H1 (cell line): ENCODE measurements at regions not wholly inside any gene's neighbourhood (a gene's known extent, or its start where the extent isn't known, plus 50 kb on each side); places are given as distances from the start of the nearest gene placed in this dataset.

Experiments
- ATF2 ChIP-seq: IDR thresholded peaks from 2 replicates; pipeline ENCODE4 v1.6.1; 2012; ENCODE audit warnings: low read length, inconsistent platforms
- CHD2 ChIP-seq: IDR thresholded peaks from 2 replicates; pipeline ENCODE4 v1.6.1; 2012; ENCODE audit warnings: low read length, improper control_type of control experiment
- CHD7 ChIP-seq: fragments of 300-600 bp; sonication (generic); IDR thresholded peaks from 2 replicates; pipeline ENCODE4 v1.7.1; 2012; ENCODE audit warnings: low read length, moderate library complexity, mild to moderate bottlenecking, inconsistent platforms; ENCODE audit not compliant: insufficient replicate concordance
- FOSL1 ChIP-seq: IDR thresholded peaks from 2 replicates; pipeline ENCODE4 v1.6.1; 2011; ENCODE audit warnings: mild to moderate bottlenecking, low read depth, low read length, moderate library complexity; ENCODE audit not compliant: insufficient read depth
- KDM5A ChIP-seq: fragments of 200-600 bp; IDR thresholded peaks from 2 replicates; pipeline ENCODE4 v1.7.1; 2012; ENCODE audit warnings: mild to moderate bottlenecking, low read length, inconsistent platforms, mixed read lengths
- NANOG ChIP-seq: IDR thresholded peaks from 2 replicates; pipeline ENCODE4 v1.6.1; 2011; ENCODE audit warnings: low read length, low read depth, mild to moderate bottlenecking, inconsistent platforms; ENCODE audit not compliant: insufficient read depth, poor library complexity, severe bottlenecking
- POLR2A ChIP-seq, 2 experiments: IDR thresholded peaks; 1 replicate in 1 of 2; 2 replicates in 1 of 2; pipeline ENCODE4 v1.6.1; 2011; ENCODE audit warnings: low read depth in 2 of 2, low read length in 2 of 2, mild to moderate bottlenecking in 2 of 2; ENCODE audit errors: control extremely low read depth in 1 of 2
- RAD21 ChIP-seq, 2 experiments: IDR thresholded peaks in 1 of 2; conservative IDR thresholded peaks in 1 of 2; 2 replicates each; pipeline ENCODE4 v1.6.1; 2011; ENCODE audit warnings: low read depth in 2 of 2, low read length in 2 of 2, improper control_type of control experiment in 1 of 2, inconsistent platforms in 1 of 2, mild to moderate bottlenecking in 1 of 2, moderate library complexity in 1 of 2
- ZNF274 ChIP-seq: IDR thresholded peaks from 2 replicates; pipeline ENCODE4 v1.7.0; 2012; ENCODE audit warnings: low read length, borderline replicate concordance; ENCODE audit errors: extremely low read depth

- TF ChIP-seq CHD7 (no peak), ATF2 (no peak), KDM5A (no peak), FOSL1 (no peak), CHD2 (no peak), POLR2A (IDR thresholded peaks at IDR 0.05; ENCODE audit: control extremely low read depth in 1 of 2, low read depth in 2 of 2, low read length in 2 of 2) (no peak), NANOG (no peak), ZNF274 (no peak), RAD21 (IDR thresholded peaks at IDR 0.05 in 1 of 2, conservative IDR thresholded peaks at IDR 0.05 in 1 of 2; ENCODE audit: low read depth in 2 of 2, low read length in 2 of 2) (no peak)
- TF ChIP-seq, all 59 proteins: peak for 0
These were observed 631.0 kb upstream of the STXBP6 start (continued) for GRCh38 chr14:25680934-25681333.
